ENCODE measurements at regions not wholly inside any gene's neighbourhood (a gene's known extent, or its start where the extent isn't known, plus 50 kb on each side); places are given as distances from the start of the nearest gene placed in this dataset.

GRCh38 chr7:22666732-22667131, 60.3 kb upstream of the IL6 start:
- intact Hi-C loops (cut with micrococcal nuclease): loop anchor here (10.0 kb wide), 1 partner anchor 58 kb away; the partner anchor contains the start of gene IL6 (in 2 of the 2)
- H3K4me3 Mint-ChIP-seq: no peak overlapping the region
- Histone ChIP-seq H3K79me2 (ENCODE audit: insufficient read depth, low read length) (no peaks in the 10 kb centered on the region), H3K27ac (ENCODE audit: low read depth in 1 of 2, low read length in 2 of 2) (no peak overlapping the region), H2AFZ (ENCODE audit: insufficient read depth, low read depth, low read length, poor library complexity, severe bottlenecking) (no peak overlapping the region), H3K4me3 (replicated peaks in 1 of 3; ENCODE audit: low read depth in 2 of 3, low read length in 3 of 3) (no peak overlapping the region), H3K36me3 (replicated peaks in 1 of 2; ENCODE audit: control insufficient read depth in 1 of 2, insufficient read depth in 2 of 2, low read length in 2 of 2) (no peaks in the 10 kb centered on the region), H3K9me3 (replicated peaks in 1 of 2; ENCODE audit: control insufficient read depth in 1 of 2, insufficient read depth in 1 of 2, low read length in 2 of 2) (no peaks in the 10 kb centered on the region), H4K20me1 (ENCODE audit: insufficient read depth, low read length) (no peaks in the 10 kb centered on the region), H3K27me3 (ENCODE audit: control insufficient read depth in 2 of 2, insufficient read depth in 2 of 2, low read length in 2 of 2) (no peaks in the 10 kb centered on the region), H3K9ac (ENCODE audit: insufficient read depth, low read length, poor library complexity, severe bottlenecking) (no peak overlapping the region), H3K4me1 (ENCODE audit: control insufficient read depth in 1 of 2, insufficient read depth in 2 of 2, low read length in 2 of 2) (peaks cover 27 to 34% of the 10 kb centered on the region in 2 donors), H3K4me2 (replicated peaks; ENCODE audit: extremely low read depth, low read length, poor library complexity, severe bottlenecking) (no peak overlapping the region)
- no peak overlapping the region for H3K27ac Mint-ChIP-seq
- peaks cover 1 to 8% (median 3%) of the 10 kb centered on the region in 3 donors for H3K27me3 Mint-ChIP-seq (ENCODE audit: low read depth in 3 of 3)
- TF ChIP-seq CTCF (IDR thresholded peaks at IDR 0.05): no peak
- H3K4me1 Mint-ChIP-seq: peaks cover 38% of the 10 kb centered on the region
- peaks cover 0 to 12% (median 0%) of the 10 kb centered on the region in 7 donors for H3K9me3 Mint-ChIP-seq
- no CpG with 5 or more reads among the region's 1 CpG for WGBS (ENCODE audit: insufficient coverage)
- DNase-seq: no peak
- H3K36me3 Mint-ChIP-seq: no peaks in the 10 kb centered on the region

- no peaks in the 10 kb centered on the region for H3K36me3 ChIP-seq (replicated peaks in 1 of 2; ENCODE audit: control insufficient read depth in 1 of 2, insufficient read depth in 2 of 2, low read length in 2 of 2)
- H3K36me3 Mint-ChIP-seq: no peaks in the 10 kb centered on the region
- DNase-seq: no peak
- intact Hi-C loops (cut with micrococcal nuclease): loop anchor here (10.0 kb wide), 1 partner anchor 59 kb away; the partner anchor contains the start of gene IL6 (in 2 of the 2)
- no peaks in the 10 kb centered on the region for H4K20me1 ChIP-seq (ENCODE audit: insufficient read depth, low read length)
- H2AFZ ChIP-seq (ENCODE audit: insufficient read depth, low read depth, low read length, poor library complexity, severe bottlenecking): no peak overlapping the region
- WGBS (ENCODE audit: insufficient coverage): 72% methylated on average over 3 of the region's 7 CpGs
- H3K27me3 ChIP-seq (ENCODE audit: control insufficient read depth in 2 of 2, insufficient read depth in 2 of 2, low read length in 2 of 2): no peaks in the 10 kb centered on the region
- H3K4me1 Mint-ChIP-seq: peaks cover 46% of the 10 kb centered on the region
- no peak overlapping the region for H3K27ac ChIP-seq (ENCODE audit: low read depth in 1 of 2, low read length in 2 of 2)
- no peak overlapping the region for H3K9ac ChIP-seq (ENCODE audit: insufficient read depth, low read length, poor library complexity, severe bottlenecking)
- no peak for TF ChIP-seq CTCF (IDR thresholded peaks at IDR 0.05)
- H3K4me3 ChIP-seq (replicated peaks in 1 of 3; ENCODE audit: low read depth in 2 of 3, low read length in 3 of 3): no peak overlapping the region
- peaks cover 1 to 6% (median 3%) of the 10 kb centered on the region in 3 donors for H3K27me3 Mint-ChIP-seq (ENCODE audit: low read depth in 3 of 3)
- H3K4me2 ChIP-seq (replicated peaks; ENCODE audit: extremely low read depth, low read length, poor library complexity, severe bottlenecking): no peak overlapping the region
- peaks cover 35 to 42% of the 10 kb centered on the region in 2 donors for H3K4me1 ChIP-seq (ENCODE audit: control insufficient read depth in 1 of 2, insufficient read depth in 2 of 2, low read length in 2 of 2)
- H3K9me3 Mint-ChIP-seq: peaks cover 0 to 12% (median 0%) of the 10 kb centered on the region in 7 donors
- H3K4me3 Mint-ChIP-seq: no peak overlapping the region
- no peaks in the 10 kb centered on the region for H3K79me2 ChIP-seq (ENCODE audit: insufficient read depth, low read length)
- no peaks in the 10 kb centered on the region for H3K9me3 ChIP-seq (replicated peaks in 1 of 2; ENCODE audit: control insufficient read depth in 1 of 2, insufficient read depth in 1 of 2, low read length in 2 of 2)
- no peak overlapping the region for H3K27ac Mint-ChIP-seq
Measured at GRCh38 chr7:22665923-22666322, 61.1 kb upstream of the IL6 start.

All from CD14-positive monocyte (primary cell).